IMR-90 (cell line): ENCODE measurements at regions not wholly inside any gene's neighbourhood (a gene's known extent, or its start where the extent isn't known, plus 50 kb on each side); places are given as distances from the start of the nearest gene placed in this dataset.

Source experiments
- ATAC-seq: fragments of 200-7000 bp; cut with Tn5 transposase; 2 replicates; pipeline ENCODE4 v1.9.1; 2020; ENCODE audit warnings: low read depth, mild to moderate bottlenecking, moderate library complexity
- BruUV-seq: library from RNA; stranded (reverse); fragments of 400-500 nt; replicated peaks from 2 replicates; lab custom pipeline; 2021; lab: Mats Ljungman, UMichigan
- CTCF ChIA-PET: fragments of 300-600 bp; formaldehyde crosslinking; extraction: SDS; loops from one replicate; lab custom pipeline; 2021; ENCODE audit warnings: antibody characterized with exemption; lab: Yijun Ruan, JAX
- POLR2A ChIA-PET: fragments of 300-600 bp; sonication (Branson Sonifier 250); formaldehyde crosslinking; loops from one replicate; lab custom pipeline; 2022; ENCODE audit warnings: antibody characterized with exemption; ENCODE audit not compliant: unreplicated experiment; lab: Charles Lee
- DNase-seq: peaks from one replicate; pipeline ENCODE4 v3.0.0; 2013
- H2AFZ ChIP-seq: replicated peaks from 2 replicates; pipeline ENCODE3; 2013; ENCODE audit warnings: low read length, mild to moderate bottlenecking; ENCODE audit not compliant: poor library complexity
- H2AK5ac ChIP-seq: 2 replicates; pipeline ENCODE4 v1.6.1; 2013; ENCODE audit warnings: low read depth, low read length, inconsistent platforms
- H2AK9ac ChIP-seq: replicated peaks from 2 replicates; pipeline ENCODE3; 2013; ENCODE audit warnings: mild to moderate bottlenecking, low read depth, low read length, moderate library complexity; ENCODE audit not compliant: poor library complexity
- H2BK120ac ChIP-seq: 2 replicates; pipeline ENCODE4 v1.6.1; 2013; ENCODE audit warnings: low read depth, low read length, inconsistent platforms
- H2BK15ac ChIP-seq: 3 replicates; pipeline ENCODE4 v1.6.1; 2013; ENCODE audit warnings: low read depth, low read length, inconsistent platforms
- H2BK20ac ChIP-seq: 2 replicates; pipeline ENCODE4 v1.6.1; 2013; ENCODE audit warnings: low read depth, mild to moderate bottlenecking, inconsistent platforms, low read length, moderate library complexity
- H2BK5ac ChIP-seq: 2 replicates; pipeline ENCODE4 v1.6.1; 2013; ENCODE audit warnings: mild to moderate bottlenecking, low read depth, low read length, inconsistent platforms; ENCODE audit not compliant: poor library complexity, severe bottlenecking
- H3K14ac ChIP-seq: replicated peaks from 2 replicates; pipeline ENCODE4 v1.6.1; 2013; ENCODE audit warnings: low read depth, low read length, inconsistent platforms
- H3K18ac ChIP-seq: 2 replicates; pipeline ENCODE4 v1.6.1; 2013; ENCODE audit warnings: low read depth, low read length, control low read depth
- H3K23ac ChIP-seq: 2 replicates; pipeline ENCODE4 v1.6.1; 2013; ENCODE audit warnings: low read depth, low read length, inconsistent platforms
- H3K27ac ChIP-seq: 2 replicates; pipeline ENCODE4 v1.5.1; 2013; ENCODE audit warnings: mild to moderate bottlenecking, control low read depth, low read length; ENCODE audit not compliant: insufficient read depth
- H3K27me3 ChIP-seq: 2 replicates; pipeline ENCODE4 v1.6.1; 2013; ENCODE audit warnings: low read length; ENCODE audit not compliant: control insufficient read depth, insufficient read depth
- H3K36me3 ChIP-seq: 2 replicates; pipeline ENCODE4 v1.6.1; 2013; ENCODE audit warnings: low read length, mixed read lengths; ENCODE audit not compliant: control insufficient read depth, insufficient read depth
- H3K4ac ChIP-seq: 2 replicates; pipeline ENCODE4 v1.6.1; 2013; ENCODE audit warnings: low read depth, low read length, inconsistent platforms
- H3K4me1 ChIP-seq: 2 replicates; pipeline ENCODE4 v1.6.1; 2013; ENCODE audit warnings: low read length, mixed read lengths; ENCODE audit not compliant: control insufficient read depth, insufficient read depth
- H3K4me2 ChIP-seq: 2 replicates; pipeline ENCODE4 v1.6.1; 2013; ENCODE audit warnings: low read depth, mild to moderate bottlenecking, control low read depth, low read length, moderate library complexity
- H3K4me3 ChIP-seq: 2 replicates; pipeline ENCODE4 v1.5.1; 2013; ENCODE audit warnings: low read depth, mild to moderate bottlenecking, control low read depth, low read length, moderate library complexity; ENCODE audit not compliant: insufficient read depth
- H3K56ac ChIP-seq: 2 replicates; pipeline ENCODE4 v1.6.1; 2013; ENCODE audit warnings: low read length, inconsistent platforms; ENCODE audit not compliant: insufficient read depth; ENCODE audit errors: extremely low read depth
- H3K79me1 ChIP-seq, 2 experiments: 2 replicates each; pipeline ENCODE4 v1.6.1; 2013; ENCODE audit warnings: low read length in 2 of 2, inconsistent platforms in 1 of 2, low read depth in 1 of 2
- H3K9ac ChIP-seq: 2 replicates; pipeline ENCODE4 v1.6.1; 2013; ENCODE audit warnings: low read depth, low read length, control low read depth
- H3K9me1 ChIP-seq: 2 replicates; pipeline ENCODE4 v1.6.1; 2013; ENCODE audit warnings: low read length, inconsistent platforms; ENCODE audit not compliant: insufficient read depth
- H3K9me3 ChIP-seq: 2 replicates; pipeline ENCODE4 v1.6.1; 2013; ENCODE audit warnings: low read length; ENCODE audit not compliant: control insufficient read depth, insufficient read depth
- H4K20me1 ChIP-seq: 2 replicates; pipeline ENCODE4 v1.6.1; 2013; ENCODE audit warnings: low read length, inconsistent platforms; ENCODE audit not compliant: insufficient read depth
- H4K5ac ChIP-seq: 2 replicates; pipeline ENCODE4 v1.6.1; 2013; ENCODE audit warnings: mild to moderate bottlenecking, low read depth, low read length, control low read depth
- H4K8ac ChIP-seq, 2 experiments: 2 replicates each; pipeline ENCODE4 v1.6.1; 2013; ENCODE audit warnings: low read depth in 2 of 2, low read length in 2 of 2, control low read depth in 1 of 2, inconsistent platforms in 1 of 2
- H4K91ac ChIP-seq: 2 replicates; pipeline ENCODE4 v1.6.1; 2013; ENCODE audit warnings: low read depth, low read length, inconsistent platforms; ENCODE audit not compliant: insufficient read depth
- CEBPB ChIP-seq: IDR thresholded peaks from 2 replicates; pipeline ENCODE4 v1.6.1; 2012; ENCODE audit warnings: low read depth, low read length, improper control_type of control experiment
- CTCF ChIP-seq: conservative IDR thresholded peaks from 2 replicates; pipeline ENCODE4 v1.5.1; 2012; ENCODE audit warnings: mild to moderate bottlenecking, low read depth, low read length, improper control_type of control experiment
- RAD21 ChIP-seq: IDR thresholded peaks from 2 replicates; pipeline ENCODE4 v1.6.1; 2012; ENCODE audit warnings: low read length, improper control_type of control experiment
- SMC3 ChIP-seq: fragments of 150-350 bp; IDR thresholded peaks from 2 replicates; pipeline ENCODE4 v1.6.1; 2016; ENCODE audit warnings: low read depth, mild to moderate bottlenecking, antibody characterized with exemption, low read length, moderate library complexity
- WGBS, 2 experiments: methylation state at CpG; one replicate each; pipeline versions ENCODE4 v1.1.5 to v1.1.7; 2013; ENCODE audit warnings: missing lambda C conversion rate in 2 of 2; ENCODE audit not compliant: insufficient read length in 1 of 2; ENCODE audit errors: extremely low coverage in 2 of 2; 5-methylcytosine and 5-hydroxymethylcytosine counted together
- dilution Hi-C: fragments of 300-500 bp; cut with HindIII; formaldehyde crosslinking; loops from one replicate; pipeline ENCODE4 v1.14.3; 2018; ENCODE audit warnings: low sequenced_read_pairs; ENCODE audit not compliant: unreplicated experiment
- in situ Hi-C: fragments of 300-500 bp; cut with MboI; formaldehyde crosslinking; loops from 3 replicates; pipeline ENCODE4 v1.14.3; 2019; ENCODE audit warnings: low sequenced_read_pairs, inconsistent platforms, mixed read lengths
- intact Hi-C: fragments of 100-400 bp; cut with micrococcal nuclease; formaldehyde crosslinking; loops from 2 replicates; pipeline ENCODE4 v1.10.0; 2022

GRCh38 chr17:36705874-36706731 is 104.7 kb downstream of the MRM1 start:
- no peak overlapping the region for H3K18ac ChIP-seq
- no peak overlapping the region for H3K4me3 ChIP-seq
- DNase-seq (peak; percentile 4), ATAC-seq (peak; percentile 37; the same call in 1 of the 2 replicates)
- H3K14ac ChIP-seq: no peak overlapping the region
- TF ChIP-seq CEBPB: no peak
- peak; percentile 26 for TF ChIP-seq RAD21
- TF ChIP-seq CTCF: peak; percentile 37; the same call in 1 of the 2 replicates
- peak; percentile 25; the same call in 1 of the 2 replicates for TF ChIP-seq SMC3
- no peaks in the 10 kb centered on the region for H3K9me1 ChIP-seq
- peaks cover 4% of the 10 kb centered on the region; the same call in 1 of the 2 replicates for H4K20me1 ChIP-seq
- no peak overlapping the region for H2BK15ac ChIP-seq
- no TSS peak for BruUV-seq
- dilution Hi-C loops (no loop called here), in situ Hi-C loops (no loop called here), intact Hi-C loops (no loop called here)
- WGBS, 2 experiments: 49% methylated on average over 3 of the region's 15 CpGs; no CpG with 5 or more reads in 1 of the 2 experiments
- no peak overlapping the region for H2AK5ac ChIP-seq
- H2BK120ac ChIP-seq: no peak overlapping the region
- H3K4me2 ChIP-seq: no peak overlapping the region
- H4K5ac ChIP-seq: no peak overlapping the region
- H3K4me1 ChIP-seq: no peaks in the 10 kb centered on the region
- ChIA-PET CTCF (no interaction called here), POLR2A (no interaction called here)
- H4K91ac ChIP-seq: no peak overlapping the region
- H3K4ac ChIP-seq: no peak overlapping the region
- H4K8ac ChIP-seq: no peak overlapping the region
- H2BK5ac ChIP-seq: no peak overlapping the region
- H3K9ac ChIP-seq: no peak overlapping the region
- no peak overlapping the region for H2AK9ac ChIP-seq
- no peak overlapping the region for H3K56ac ChIP-seq
- no peaks in the 10 kb centered on the region for H3K36me3 ChIP-seq
- H2AFZ ChIP-seq: no peak overlapping the region
- H2BK20ac ChIP-seq: no peak overlapping the region
- no peaks in the 10 kb centered on the region for H3K9me3 ChIP-seq
- no peak overlapping the region for H3K23ac ChIP-seq
- peaks cover 13% of the 10 kb centered on the region; the same call in 1 of the 2 replicates for H3K27me3 ChIP-seq
- H3K27ac ChIP-seq: no peak overlapping the region
- no peaks in the 10 kb centered on the region for H3K79me1 ChIP-seq
